Transverse colon (tissue), 4 donors: ENCODE measurements at regions not wholly inside any gene's neighbourhood (a gene's known extent, or its start where the extent isn't known, plus 50 kb on each side); places are given as distances from the start of the nearest gene placed in this dataset.
"Not testable (repeated sequence)": the region's sequence is repeated elsewhere in the genome, so short reads cannot be mapped to it uniquely, and the experiment has no call there.

ENCODE experiments used
- DNase-seq: peaks from one replicate; pipeline ENCODE4 v3.0.0-alpha.2; 2019
- H3K27ac ChIP-seq, 4 donors: fragments of 200-600 bp; sonication (generic); 2 replicates each; pipeline ENCODE4 v1.5.1; 2016 to 2018; ENCODE audit warnings: inconsistent platforms in 4 of 4
- H3K27me3 ChIP-seq: fragments of 200-600 bp; sonication (generic); 2 replicates; pipeline ENCODE4 v1.5.1; 2017; ENCODE audit warnings: inconsistent platforms
- H3K36me3 ChIP-seq, 4 donors: fragments of 200-600 bp; sonication (generic); 2 replicates each; pipeline ENCODE4 v1.5.1; 2017 to 2019; ENCODE audit warnings: inconsistent platforms in 4 of 4
- H3K4me1 ChIP-seq, 4 donors: fragments of 200-600 bp; sonication (generic); 2 replicates each; pipeline ENCODE4 v1.5.1; 2017 to 2020; ENCODE audit warnings: inconsistent platforms in 4 of 4
- H3K4me3 ChIP-seq, 4 donors: fragments of 200-600 bp; sonication (generic); 1 replicate in 1 of 4; 2 replicates in 3 of 4; pipeline versions ENCODE4 v1.5.1 to v1.6.1; 2017 to 2019; ENCODE audit warnings: inconsistent platforms in 4 of 4
- H3K9me3 ChIP-seq, 2 donors: fragments of 200-600 bp; sonication (generic); 2 replicates each; pipeline ENCODE4 v1.5.1; 2017 to 2019; ENCODE audit warnings: inconsistent platforms in 2 of 2
- EP300 ChIP-seq: sonication (generic); formaldehyde crosslinking; IDR thresholded peaks from one replicate; pipeline ENCODE4 v1.6.1; 2017; ENCODE audit warnings: antibody characterized with exemption, low read depth
- POLR2A ChIP-seq: fragments of 450-650 bp; IDR thresholded peaks from one replicate; pipeline ENCODE4 v1.6.1; 2016; ENCODE audit warnings: antibody characterized with exemption, mild to moderate bottlenecking, moderate library complexity
- POLR2AphosphoS5 ChIP-seq, 3 donors: sonication (generic); formaldehyde crosslinking; IDR thresholded peaks; one replicate each; pipeline ENCODE4 v1.6.1; 2016; ENCODE audit warnings: antibody characterized with exemption in 3 of 3
- WGBS, 2 donors: methylation state at CpG; one replicate each; pipeline ENCODE4 v1.1.5; 2018; ENCODE audit warnings: low coverage in 1 of 2; 5-methylcytosine and 5-hydroxymethylcytosine counted together
- in situ Hi-C, 4 donors: fragments of 200-750 bp; cut with MboI; loops; one replicate each; pipeline versions ENCODE4 v1.15.0 to v1.15.1; 2017; ENCODE audit warnings: low sequenced_read_pairs in 3 of 4, low pct_ligation_motif_present in 1 of 4, low pct_unique_long_range_greater_than_20kb in 1 of 4
- intact Hi-C: fragments of 100-400 bp; cut with DNase I; formaldehyde crosslinking; loops from one replicate; pipeline ENCODE4 v1.15.1; 2023; ENCODE audit warnings: low total_unique reads
- TF ChIP-seq, protein P1 (sequence below), 5 experiments: fragments of 200-600 bp in 3 of 5; fragments of 450-650 bp in 2 of 5; sonication (generic) in 3 of 5; IDR thresholded peaks; 1 replicate in 2 of 5; 2 replicates in 3 of 5; pipeline ENCODE4 v1.5.1; 2016 to 2017; ENCODE audit warnings: antibody characterized with exemption in 5 of 5, inconsistent platforms in 3 of 5, mild to moderate bottlenecking in 2 of 5, moderate library complexity in 1 of 5

DNA sequence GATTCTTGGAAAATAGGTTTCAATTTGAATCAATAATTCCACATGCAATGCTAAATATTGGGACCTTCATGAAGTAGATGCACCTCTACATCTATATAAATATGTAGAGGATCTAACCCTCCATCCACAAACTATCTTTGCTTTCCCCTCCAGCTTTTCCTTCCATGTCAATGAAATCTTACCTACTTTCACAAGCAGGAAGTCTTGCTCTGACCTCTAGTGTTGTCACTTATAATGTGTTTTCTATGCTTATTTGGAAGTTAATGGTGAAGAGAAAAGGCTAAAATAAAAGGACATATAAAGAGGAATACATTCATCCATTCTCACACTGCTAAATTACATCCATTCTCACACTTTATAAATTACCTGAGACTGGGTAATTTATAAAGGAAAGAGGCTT, 472.7 kb upstream of the DIAPH2 start:
- Histone ChIP-seq H3K4me3 (no peak overlapping the region), H3K36me3 (no peaks in the 10 kb centered on the region)
- DNase-seq: no peak

DNA sequence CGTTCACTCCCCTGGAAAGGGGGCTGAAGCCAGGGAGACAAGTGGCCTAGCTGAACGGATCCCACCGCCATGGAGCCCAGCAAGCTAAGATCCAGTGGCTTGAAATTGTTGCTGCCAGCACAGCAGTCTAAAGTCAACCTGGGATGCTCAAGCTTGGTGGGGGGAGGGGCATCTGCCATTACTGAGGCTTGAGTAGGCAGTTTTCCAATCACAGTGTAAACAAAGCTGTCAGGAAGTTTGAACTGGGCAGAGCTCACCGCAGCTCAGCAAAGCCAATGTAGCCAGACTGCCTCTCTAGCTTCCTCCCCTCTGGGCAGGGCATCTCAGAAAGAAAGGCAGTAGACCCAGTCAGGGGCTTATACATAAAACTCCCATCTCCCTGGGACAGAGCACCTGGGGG, 470.0 kb upstream of the DIAPH2 start:
- H3K4me1 ChIP-seq, H3K9me3 ChIP-seq, H3K36me3 ChIP-seq, H3K27me3 ChIP-seq, H3K4me3 ChIP-seq, H3K27ac ChIP-seq, DNase-seq, intact Hi-C loops, in situ Hi-C loops: not testable (repeated sequence)
- 85% methylated on average over 4 of the region's 4 CpGs; no CpG with 5 or more reads in 1 of the 2 donors for whole genome bisulfite sequencing, 2 donors

More for the DNA sequence above, 472.7 kb upstream of the DIAPH2 start:
- Histone ChIP-seq H3K9me3 (no peaks in the 10 kb centered on the region), H3K27me3 (no peaks in the 10 kb centered on the region), H3K27ac (no peak overlapping the region), H3K4me1 (no peaks in the 10 kb centered on the region)
- TF ChIP-seq POLR2A (no peak), EP300 (no peak), POLR2AphosphoS5 (IDR thresholded peaks at IDR 0.05) (no peak)
- TF ChIP-seq, protein P1, sequence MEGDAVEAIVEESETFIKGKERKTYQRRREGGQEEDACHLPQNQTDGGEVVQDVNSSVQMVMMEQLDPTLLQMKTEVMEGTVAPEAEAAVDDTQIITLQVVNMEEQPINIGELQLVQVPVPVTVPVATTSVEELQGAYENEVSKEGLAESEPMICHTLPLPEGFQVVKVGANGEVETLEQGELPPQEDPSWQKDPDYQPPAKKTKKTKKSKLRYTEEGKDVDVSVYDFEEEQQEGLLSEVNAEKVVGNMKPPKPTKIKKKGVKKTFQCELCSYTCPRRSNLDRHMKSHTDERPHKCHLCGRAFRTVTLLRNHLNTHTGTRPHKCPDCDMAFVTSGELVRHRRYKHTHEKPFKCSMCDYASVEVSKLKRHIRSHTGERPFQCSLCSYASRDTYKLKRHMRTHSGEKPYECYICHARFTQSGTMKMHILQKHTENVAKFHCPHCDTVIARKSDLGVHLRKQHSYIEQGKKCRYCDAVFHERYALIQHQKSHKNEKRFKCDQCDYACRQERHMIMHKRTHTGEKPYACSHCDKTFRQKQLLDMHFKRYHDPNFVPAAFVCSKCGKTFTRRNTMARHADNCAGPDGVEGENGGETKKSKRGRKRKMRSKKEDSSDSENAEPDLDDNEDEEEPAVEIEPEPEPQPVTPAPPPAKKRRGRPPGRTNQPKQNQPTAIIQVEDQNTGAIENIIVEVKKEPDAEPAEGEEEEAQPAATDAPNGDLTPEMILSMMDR (IDR thresholded peaks at IDR 0.05): no peak
- intact Hi-C loops: no loop called here
- in situ Hi-C loops: no loop called here

DNA sequence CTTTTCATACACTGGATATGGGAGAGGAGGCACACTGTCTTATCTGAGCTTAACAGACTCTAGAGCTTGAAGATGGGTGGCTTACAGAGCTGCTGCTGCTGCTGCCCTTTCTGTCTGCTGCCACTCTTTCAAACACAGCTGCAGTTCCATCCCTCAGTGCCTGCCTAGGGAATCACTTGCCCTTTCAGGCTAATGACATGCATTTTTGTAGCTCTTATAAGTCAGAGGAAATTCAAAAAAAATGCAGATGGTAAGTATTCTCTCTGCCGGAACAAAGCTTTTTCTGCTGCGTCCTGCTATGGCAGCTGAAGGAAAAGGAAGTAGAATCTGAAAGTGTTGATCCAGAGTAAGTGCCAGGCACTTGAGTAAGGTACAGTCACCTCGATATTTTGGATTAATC, 460.4 kb upstream of the DIAPH2 start:
- intact Hi-C loops: no loop called here
- in situ Hi-C loops: no loop called here
- DNase-seq: no peak
- Histone ChIP-seq H3K9me3 (no peaks in the 10 kb centered on the region), H3K36me3 (no peaks in the 10 kb centered on the region), H3K4me1 (no peaks in the 10 kb centered on the region), H3K4me3 (no peak overlapping the region), H3K27me3 (no peaks in the 10 kb centered on the region), H3K27ac (no peak overlapping the region)
- WGBS, 2 donors: 54% methylated on average over 3 of the region's 3 CpGs; no CpG with 5 or more reads in 1 of the 2 donors
- TF ChIP-seq POLR2AphosphoS5 (IDR thresholded peaks at IDR 0.05): no peak
- no peak for TF ChIP-seq POLR2A
- no peak for TF ChIP-seq EP300
- TF ChIP-seq, protein P1 (IDR thresholded peaks at IDR 0.05): no peak

DNA sequence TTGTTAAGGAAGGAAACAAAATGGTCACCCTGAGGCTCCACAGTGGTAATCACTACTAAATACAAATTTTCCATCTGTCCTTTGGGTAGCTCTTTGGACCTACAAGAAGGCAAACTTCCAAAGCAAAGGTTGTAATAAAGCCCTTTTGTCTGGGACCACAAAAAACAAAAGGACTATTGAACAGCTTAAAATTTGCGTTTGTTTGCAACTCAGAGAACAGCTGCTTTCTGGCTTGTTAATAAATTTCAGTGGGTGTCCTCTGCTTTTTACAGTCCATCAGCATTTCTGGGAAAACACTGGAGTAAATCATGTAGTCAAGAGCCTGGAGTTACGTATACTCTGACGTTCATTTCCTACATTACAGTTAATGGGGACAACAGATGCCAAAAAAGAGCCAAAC, 439.7 kb upstream of the DIAPH2 start:
- H3K4me3 ChIP-seq: no peak overlapping the region
- intact Hi-C loops: no loop called here
- H3K27ac ChIP-seq: peak overlapping the region in 1 of 4 donors; percentile 12
- peaks cover 0 to 3% (median 0%) of the 10 kb centered on the region in 4 donors for H3K4me1 ChIP-seq
- TF ChIP-seq EP300: no peak
- no peak for TF ChIP-seq POLR2AphosphoS5 (IDR thresholded peaks at IDR 0.05)
- TF ChIP-seq POLR2A: no peak
- TF ChIP-seq, protein P1 (IDR thresholded peaks at IDR 0.05): no peak
- H3K9me3 ChIP-seq: no peaks in the 10 kb centered on the region
- DNase-seq: no peak
- no peaks in the 10 kb centered on the region for H3K27me3 ChIP-seq
- H3K36me3 ChIP-seq: no peaks in the 10 kb centered on the region
- in situ Hi-C loops: no loop called here
- 41% methylated on average over 3 of the region's 3 CpGs; no CpG with 5 or more reads in 1 of the 2 donors for WGBS, 2 donors

DNA sequence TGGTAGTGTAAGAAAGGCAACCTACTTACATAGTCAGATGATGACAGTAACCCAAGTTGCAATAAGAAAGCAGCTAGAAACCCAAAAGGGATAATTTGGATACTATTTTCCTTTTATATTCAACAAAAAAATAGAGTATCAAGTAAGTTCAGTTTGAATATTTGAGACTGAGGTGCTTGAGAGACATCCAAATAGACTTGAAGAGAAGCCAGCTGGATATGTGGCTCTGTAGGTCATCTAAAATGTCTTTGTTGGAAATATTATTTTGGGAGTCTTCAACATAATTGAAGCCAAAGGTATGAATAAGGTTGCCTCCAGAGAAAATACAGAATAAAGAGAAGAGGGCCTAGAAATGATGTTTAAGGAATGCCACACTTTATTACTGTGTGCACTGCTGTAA, 438.2 kb upstream of the DIAPH2 start:
- H3K9me3 ChIP-seq: no peaks in the 10 kb centered on the region
- H3K4me3 ChIP-seq: no peak overlapping the region
- H3K36me3 ChIP-seq: no peaks in the 10 kb centered on the region
- peak overlapping the region in 1 of 4 donors; percentile 4 for H3K27ac ChIP-seq
- peaks cover 0 to 3% (median 0%) of the 10 kb centered on the region in 4 donors for H3K4me1 ChIP-seq
- TF ChIP-seq, protein P1 (IDR thresholded peaks at IDR 0.05): no peak
- TF ChIP-seq EP300 (no peak), POLR2A (no peak)
- DNase-seq: no peak
- intact Hi-C loops (no loop called here), in situ Hi-C loops (no loop called here)
- H3K27me3 ChIP-seq: no peaks in the 10 kb centered on the region
